Activated CD8-positive, alpha-beta memory T cell treated with anti-CD3 and anti-CD28 coated beads for 48 hours (primary cell): ENCODE measurements at regions not wholly inside any gene's neighbourhood (a gene's known extent, or its start where the extent isn't known, plus 50 kb on each side); places are given as distances from the start of the nearest gene placed in this dataset.
"Not testable (repeated sequence)": the region's sequence is repeated elsewhere in the genome, so short reads cannot be mapped to it uniquely, and the experiment has no call there.

ENCODE experiments used
- DNase-seq, 3 experiments: peaks; one replicate each; pipeline ENCODE4 v3.0.0-alpha.2; 2020; ENCODE audit warnings: low read depth in 2 of 3, low spot score in 2 of 3

DNA sequence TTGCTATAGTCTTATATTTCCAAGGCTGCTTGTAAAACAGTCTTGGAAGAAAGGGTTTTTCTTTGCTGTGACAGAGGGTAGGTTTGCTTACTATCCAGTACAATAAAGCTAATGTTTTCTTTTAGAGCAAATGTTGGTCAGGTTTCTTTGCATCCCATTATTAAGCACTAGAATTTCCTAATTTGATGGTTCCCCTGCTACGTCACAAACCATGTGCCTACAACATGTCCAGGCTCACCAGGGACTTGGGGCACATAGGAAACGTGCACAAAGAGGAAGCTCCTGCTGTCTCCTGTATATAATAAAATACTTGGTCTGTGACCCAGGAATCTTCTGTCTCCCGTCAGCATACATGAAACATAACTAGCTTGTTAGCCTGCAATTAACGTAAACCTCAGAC lies 486.3 kb upstream of the LRFN5 start:
- no peak for DNase-seq

DNA sequence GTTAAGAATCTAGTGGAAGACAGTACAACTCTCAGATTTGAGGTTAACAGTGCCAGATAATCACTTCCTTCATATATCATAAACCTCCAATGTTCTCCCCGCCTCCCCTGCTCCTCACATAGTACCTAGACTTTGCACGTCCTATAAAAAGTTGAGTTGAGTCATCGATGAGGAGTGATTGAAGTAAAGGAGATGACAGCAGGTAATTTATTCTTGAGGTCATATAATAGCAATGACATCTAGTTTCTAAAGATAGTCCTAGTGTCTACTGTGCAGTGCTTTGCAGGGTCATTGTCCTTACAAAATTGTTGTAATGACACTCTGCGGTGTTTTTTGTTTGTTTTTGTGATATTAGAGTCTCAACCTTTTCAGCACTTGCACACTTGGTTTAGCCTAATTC lies 510.5 kb upstream of the LRFN5 start:
- no peak for DNase-seq

DNA sequence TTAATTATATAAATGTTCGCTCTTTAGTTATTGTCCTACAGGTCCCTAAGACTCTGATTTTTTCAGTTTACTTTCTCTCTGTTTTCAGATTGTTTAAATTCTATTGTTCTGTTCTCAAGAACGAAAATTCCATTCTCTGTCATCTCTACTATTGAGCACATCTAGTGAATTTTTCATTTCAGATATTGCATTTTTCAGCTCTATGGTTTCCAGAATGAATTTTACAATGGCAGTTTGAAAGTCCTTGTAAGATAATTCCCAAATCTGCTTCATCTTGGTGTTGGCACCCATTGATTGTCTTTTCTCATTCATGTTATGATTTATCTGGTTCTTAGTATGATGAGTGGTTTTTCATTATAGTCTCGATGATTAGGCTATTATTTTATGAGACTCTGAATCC lies 519.6 kb upstream of the LRFN5 start:
- DNase-seq = no peak

DNA sequence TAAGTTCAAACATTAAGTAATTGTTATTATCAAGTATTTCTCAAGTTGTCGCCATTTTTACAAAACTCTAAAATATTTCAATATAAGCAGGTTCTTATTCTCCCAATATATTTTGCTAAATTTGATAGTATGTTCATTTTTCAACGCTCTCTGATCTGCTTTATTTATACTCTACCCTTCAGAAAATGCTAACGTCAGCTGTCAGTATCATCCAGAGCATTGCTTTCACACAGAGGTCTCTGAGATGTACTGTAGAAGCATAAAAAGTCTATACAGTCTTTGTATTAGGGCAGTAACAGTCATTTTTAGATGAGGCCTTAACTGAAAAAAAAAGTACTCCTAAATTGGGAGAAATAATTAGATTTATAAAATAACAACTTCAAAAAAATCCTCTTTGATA lies 533.1 kb upstream of the LRFN5 start:
- DNase-seq = no peak

DNA sequence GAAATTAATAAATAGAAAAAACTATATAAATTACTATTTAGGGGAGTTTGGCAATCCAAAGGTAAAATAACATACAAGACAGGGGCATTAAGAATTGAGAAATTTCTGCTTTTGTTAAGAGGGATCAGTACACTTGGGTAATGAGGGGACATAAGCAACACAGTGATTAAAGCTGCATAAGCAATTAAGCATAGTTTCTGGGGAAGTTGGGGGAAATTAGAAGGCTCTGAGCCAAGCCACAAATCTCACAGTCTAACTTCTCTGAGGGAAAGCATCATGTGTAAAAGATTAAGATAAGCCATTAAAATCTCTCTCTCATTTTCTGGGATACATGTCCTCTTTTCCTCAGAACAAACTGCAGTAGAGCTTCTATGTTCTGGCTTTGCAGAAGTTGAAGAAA lies 533.9 kb upstream of the LRFN5 start:
- DNase-seq = no peak

DNA sequence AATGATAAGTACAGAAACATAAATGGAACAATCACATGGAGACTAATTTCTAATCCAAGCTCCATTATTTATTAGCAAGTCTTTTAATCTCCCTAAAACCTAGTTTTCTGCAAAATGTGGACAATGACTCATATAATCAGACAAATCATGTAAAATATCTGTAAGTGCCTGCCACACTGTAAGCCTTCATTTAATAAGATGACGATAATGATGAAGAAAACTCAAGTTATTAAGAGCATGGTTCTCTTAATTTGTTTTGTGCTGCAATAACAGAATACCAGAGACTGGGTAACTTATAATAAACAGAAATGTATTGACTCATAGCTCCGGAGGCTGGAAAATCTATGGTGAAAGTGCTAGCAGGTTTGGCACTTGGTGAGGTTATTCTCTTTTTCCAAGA lies 535.3 kb upstream of the LRFN5 start:
- no peak for DNase-seq

DNA sequence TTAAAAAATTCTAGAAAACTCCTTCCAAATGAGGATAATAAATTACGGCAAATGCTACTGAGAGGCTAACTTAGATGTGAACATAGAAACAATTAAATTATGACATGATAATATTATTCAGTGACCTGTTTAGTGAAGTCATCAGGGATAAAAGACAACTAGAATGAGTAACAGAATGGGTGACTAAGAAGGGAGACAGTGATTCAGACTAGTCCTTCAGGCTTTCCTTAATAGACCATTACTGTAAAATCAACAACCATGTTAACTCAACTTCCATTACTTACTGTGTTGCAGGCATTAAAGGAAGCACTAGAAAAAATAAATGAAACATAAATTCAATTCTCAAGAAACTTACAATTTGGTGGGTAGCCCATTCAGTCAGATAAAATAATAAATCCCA lies 543.9 kb upstream of the LRFN5 start:
- DNase-seq = no peak

DNA sequence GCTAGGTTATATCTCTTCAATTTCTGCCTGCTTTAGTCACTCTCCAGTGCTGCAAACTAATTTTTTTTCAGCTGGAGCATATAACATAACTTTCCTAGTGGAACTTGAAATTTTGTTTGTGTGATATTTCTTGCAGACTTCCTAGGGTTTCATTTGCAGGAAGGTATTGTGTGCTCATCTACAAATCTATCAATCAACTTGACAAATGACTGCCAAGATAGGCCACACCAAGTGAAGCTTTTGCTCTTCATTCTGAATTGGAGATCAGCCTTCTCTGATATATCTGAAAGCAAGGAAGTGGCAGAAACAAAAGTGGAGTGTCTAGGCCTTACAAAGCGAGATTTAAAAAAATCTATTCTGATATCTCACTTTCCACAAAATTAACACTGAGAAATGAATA lies 551.1 kb upstream of the LRFN5 start:
- DNase-seq = no peak

DNA sequence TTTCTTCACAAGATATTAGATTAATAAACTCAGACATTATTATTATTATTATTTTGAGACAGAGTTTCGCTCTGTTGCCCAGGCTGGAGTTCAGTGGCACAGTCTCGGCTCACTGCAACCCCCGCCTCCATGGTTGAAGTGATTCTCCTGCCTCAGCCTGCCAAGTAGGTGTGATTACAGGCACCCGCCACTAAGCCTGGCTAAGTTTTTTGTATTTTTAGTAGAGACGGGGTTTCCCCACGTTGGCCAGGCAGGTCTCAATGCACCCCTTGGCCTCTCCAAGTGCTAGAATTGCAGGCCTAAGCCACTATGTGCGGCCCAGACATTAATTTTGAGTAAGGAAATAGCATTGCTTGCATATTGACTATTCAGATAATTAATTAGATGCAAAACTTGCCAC lies 554.9 kb upstream of the LRFN5 start:
- no peak for DNase-seq

DNA sequence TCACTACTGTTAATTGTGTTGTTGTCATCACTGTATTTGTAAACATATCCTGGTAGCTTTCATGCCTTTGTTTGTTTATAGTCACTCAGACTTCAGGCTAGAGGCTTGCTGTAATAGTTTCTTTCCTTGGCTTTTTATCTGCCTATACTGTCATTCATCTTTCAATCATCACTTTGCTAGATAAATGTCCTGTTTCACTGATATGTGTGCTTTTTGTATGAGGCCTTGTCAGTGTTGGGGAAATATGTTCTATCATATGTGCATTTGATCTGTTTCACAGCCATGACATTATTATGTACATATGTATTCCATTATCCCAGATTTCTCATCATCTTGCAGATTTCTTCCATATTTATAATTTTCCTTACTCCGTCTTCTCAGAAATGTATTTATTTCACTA lies 558.9 kb upstream of the LRFN5 start:
- no peak for DNase-seq

DNA sequence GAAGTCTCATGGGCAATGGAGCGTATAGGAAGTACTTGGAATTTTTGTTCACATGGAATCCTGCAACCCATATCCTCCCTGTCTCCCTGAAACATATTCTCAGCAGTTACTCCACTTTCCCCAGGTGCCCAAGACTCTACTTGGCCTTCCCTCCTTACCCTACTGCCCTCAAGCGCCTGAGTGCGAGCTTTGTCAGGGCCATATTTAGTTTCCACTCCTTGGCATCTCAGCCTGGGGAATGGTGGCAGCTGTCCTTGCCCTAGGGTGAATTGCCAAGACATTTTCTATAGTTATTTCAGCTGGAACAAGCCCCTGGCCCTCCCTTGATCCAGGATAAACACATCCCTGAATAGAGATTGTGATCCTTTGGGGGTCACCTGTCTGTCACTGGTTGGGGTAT lies 569.3 kb upstream of the LRFN5 start:
- no peak for DNase-seq

DNA sequence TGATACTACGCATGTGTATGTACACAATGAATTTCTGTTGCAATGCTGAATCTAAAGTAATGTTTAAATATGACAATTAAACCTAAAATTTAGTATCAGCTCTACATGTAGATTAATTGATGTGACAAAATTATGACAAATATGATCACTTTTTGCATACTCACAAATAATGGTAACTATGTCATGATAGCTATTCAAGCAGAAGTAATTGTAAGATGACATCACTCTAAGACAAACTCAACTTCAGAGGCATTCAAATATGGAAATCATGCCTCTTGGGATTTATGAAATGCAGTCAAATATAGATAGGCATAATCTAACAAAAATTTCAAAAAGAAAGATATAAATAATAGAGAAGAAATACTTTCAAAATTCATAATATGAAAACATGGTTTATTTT lies 571.7 kb upstream of the LRFN5 start:
- DNase-seq = no peak

DNA sequence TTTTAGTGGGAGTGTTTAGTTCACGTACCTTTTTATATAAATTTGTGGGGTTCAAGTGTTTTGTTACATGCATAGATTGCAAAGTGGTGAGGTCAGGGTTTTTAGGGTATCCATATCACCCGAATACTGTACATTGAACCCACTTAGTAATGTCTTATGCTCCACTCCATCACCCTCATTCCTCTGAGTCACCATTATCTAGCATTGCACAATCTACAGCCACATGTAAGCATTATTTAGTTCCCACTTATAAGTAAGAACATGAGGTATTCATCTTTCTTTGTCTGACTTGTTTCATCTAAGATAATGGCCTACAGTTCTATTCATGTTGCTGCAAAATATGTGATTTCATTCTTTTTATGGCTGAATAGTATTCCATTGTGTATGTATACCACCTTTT lies 583.7 kb upstream of the LRFN5 start:
- no peak for DNase-seq

DNA sequence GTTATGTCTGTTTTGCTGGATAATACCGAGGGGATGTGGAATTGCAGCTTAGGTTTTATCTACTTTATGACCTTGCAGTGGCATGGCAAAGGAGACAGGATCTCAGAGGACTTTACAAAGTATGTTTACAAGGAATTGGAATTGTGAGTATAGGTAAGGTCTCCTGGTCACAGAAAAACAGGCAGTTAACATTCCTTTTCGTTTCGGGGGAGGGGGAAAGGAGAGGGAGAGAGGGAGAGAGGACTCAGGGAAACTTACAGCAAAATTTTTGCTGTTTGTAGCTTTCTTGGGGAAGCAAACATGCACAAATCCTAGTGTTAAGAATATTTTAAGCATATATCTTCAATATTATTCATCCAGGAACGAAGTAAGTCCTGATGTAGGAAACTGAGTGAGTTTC lies 590.5 kb upstream of the LRFN5 start:
- DNase-seq = no peak

DNA sequence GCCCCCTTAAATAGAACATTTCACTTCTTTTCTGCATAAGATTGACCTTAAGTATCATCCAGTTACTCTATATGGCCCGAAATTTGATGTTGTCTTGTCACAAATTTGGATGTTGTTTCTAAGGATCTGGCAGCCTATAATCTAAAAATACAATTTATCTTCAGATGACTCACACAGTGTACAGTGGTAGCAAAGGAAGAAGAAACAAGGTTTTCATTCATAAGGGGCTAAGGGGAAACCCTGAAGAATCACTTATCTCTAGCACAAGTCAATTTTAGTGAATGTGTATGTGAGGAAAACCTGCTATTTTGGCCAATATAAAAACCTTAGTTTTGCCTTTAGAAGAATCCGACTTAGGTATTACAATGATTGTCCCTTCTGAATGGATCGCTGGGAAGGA lies 606.3 kb upstream of the LRFN5 start:
- no peak for DNase-seq

DNA sequence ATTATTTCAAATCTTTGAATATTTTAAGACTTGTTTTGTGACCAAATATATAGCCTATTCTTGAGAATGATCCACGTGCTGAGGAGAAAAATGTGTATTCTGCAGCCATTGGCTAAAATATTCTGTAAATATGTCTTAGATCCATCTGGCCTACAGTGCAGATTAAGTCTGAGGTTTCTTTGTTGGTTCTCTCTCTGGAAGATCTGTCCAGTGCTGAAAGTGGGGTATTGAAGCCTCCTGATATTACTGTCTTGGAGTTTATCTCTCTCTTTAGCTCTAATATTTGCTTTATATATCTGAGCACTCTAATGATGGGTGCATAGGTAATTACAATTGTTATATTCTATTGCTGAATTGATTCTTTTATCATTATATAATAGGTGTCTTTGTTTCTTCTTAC lies 617.4 kb upstream of the LRFN5 start:
- no peak for DNase-seq

DNA sequence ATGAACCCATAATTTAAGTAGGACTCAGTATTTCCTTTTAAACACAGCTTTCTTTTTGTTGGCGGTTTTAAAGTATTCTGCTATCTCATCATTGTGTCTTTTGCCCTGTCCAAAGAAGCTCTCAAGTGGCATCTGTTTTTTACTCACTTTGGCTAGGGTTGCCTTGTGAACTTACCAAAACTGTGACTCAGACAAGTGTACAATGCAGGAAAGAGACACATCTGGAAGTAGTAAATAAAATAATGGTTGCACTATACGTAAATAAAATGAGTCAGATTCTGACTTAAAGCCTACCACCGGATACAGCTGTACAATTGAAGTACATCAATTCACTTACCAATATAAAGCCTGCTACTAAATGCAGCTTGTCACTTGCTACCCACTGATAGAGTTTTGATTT lies 619.2 kb upstream of the LRFN5 start:
- DNase-seq = no peak

DNA sequence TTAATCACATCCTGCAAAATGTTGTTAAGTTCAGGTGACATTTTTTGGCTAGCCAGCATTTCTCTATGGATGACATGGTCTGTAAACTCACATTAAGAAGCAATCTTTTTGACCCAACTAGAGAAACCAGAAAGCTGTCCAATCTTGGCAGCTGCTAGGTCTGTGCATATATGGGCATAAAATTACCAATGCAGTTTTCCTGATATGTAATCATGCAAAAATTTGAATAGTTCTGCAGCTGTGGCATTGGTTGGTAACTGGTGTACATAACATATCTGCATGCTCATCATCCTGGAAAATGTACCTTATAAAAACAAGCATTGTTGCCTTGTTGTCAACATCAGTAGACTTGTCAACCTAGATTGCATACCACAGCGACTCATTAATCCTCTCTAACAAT lies 620.0 kb upstream of the LRFN5 start:
- no peak for DNase-seq

DNA sequence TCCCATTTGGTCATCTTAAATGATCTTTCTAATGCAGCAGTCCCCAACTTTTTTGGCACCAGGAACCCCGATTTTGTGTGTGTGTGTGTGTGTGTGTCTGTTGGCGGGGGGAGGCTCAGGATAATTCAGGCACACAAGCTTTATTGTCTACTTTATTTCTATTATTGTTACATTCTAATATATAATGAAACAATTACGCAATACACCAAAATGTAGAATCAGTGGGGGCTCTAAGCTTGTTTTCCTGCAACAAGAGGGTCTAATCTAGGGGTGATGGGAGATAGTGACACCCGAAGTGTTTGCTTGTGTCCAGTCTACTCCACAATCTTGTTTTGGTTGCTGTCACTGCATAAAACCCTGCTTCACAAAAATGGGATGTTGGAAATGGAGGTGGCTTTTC lies 621.1 kb upstream of the LRFN5 start:
- no peak for DNase-seq

DNA sequence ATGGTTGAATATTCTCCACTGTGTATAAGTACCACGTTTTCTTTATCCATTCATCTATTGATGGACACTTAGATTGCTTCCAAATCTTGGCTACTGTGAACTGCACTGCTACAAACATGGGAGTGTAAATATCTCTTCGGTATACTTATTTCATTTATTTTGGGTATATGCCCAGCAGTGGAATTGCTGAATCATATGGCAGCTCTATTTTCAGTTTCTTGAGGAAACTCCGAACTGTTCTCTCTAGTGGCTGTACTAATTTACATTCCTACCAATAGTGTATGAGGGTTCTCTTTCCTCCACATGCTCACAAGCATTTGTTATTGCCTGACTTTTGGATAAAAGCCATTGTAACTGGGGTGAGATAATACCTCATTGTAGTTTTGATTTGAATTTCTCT lies 623.1 kb upstream of the LRFN5 start:
- DNase-seq = no peak

DNA sequence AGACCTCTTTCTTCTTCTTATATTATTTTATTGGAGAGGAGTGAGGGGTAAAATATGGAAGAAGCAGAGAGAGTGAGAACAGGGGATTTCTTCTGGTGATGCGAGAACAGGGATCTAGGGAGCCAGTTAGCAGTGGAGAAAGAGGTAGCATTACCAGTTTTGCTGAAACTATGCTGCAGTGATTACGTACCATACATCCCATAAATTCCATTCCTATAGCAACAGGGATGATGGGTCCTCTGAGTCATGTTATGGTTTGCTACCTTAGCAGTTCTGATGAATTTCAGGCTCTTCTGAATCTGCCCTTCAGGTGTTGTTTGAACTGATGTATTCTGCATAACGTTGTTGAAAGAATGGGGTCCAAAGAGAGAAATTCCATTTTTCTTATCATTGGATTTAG lies 625.4 kb upstream of the LRFN5 start:
- no peak for DNase-seq

DNA sequence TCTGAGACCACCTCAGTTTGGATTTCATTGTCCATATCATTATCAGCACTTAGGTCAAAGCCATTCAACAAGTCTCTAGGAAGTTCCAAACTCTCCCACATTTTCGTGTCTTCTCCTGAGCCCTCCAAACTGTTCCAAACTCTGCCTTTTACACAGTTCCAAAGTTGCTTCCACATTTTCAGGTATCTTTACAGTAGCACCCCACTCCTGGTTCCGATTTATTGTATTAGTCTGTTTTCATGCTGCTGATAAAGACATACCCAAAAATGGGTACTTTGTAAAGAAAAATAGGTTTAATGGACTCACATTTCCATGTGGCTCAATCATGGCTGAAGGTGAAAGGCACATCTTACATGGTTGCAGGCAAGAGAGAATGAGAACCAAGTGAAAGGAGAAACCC lies 646.4 kb upstream of the LRFN5 start:
- not testable (repeated sequence) for DNase-seq

DNA sequence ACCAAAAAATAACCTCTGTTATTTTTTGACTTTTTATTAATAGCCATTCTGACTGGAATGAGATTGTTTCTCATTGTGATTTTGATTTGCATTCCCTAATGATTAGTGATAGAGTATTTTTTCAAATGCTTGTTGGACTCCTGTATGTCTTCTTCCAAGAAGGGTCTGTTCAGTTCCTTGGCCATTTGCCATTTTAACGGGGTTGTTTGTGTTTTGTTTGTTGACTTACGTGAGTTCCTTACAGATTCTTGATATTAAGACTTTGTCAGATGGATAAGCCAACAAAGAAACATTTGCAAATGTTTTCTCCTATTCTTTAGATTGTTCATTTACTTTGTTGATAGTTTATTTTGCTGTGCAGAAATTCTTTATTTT lies 651.6 kb upstream of the LRFN5 start:
- no peak for DNase-seq

DNA sequence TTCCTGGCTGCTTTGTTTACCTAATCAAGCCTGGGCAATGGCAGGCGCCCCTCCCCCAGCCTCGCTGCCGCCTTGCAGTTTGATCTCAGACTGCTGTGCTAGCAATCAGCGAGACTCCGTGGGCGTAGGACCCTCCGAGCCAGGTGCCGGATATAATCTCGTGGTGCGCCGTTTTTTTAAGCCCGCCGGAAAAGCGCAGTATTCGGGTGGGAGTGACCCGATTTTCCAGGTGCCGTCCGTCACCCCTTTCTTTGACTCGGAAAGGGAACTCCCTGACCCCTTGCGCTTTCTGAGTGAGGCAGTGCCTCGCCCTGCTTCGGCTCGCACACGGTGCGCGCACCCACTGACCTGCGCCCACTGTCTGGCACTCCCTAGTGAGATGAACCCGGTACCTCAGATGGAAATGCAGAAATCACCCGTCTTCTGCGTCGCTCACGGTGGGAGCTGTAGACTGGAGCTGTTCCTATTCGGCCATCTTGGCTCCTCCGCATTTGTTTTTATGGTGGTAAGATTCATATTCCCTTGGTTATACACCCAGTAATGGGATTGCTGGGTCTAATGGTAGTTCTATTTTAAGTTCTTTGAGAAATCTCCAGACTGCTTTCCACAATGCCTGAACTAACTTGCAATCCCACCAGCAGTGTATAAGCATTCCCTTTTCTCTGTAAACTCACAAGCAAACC lies 652.1 kb upstream of the LRFN5 start:
- not testable (repeated sequence) for DNase-seq
